ENCODE measurements at regions not wholly inside any gene's neighbourhood (a gene's known extent, or its start where the extent isn't known, plus 50 kb on each side); places are given as distances from the start of the nearest gene placed in this dataset.

DNA sequence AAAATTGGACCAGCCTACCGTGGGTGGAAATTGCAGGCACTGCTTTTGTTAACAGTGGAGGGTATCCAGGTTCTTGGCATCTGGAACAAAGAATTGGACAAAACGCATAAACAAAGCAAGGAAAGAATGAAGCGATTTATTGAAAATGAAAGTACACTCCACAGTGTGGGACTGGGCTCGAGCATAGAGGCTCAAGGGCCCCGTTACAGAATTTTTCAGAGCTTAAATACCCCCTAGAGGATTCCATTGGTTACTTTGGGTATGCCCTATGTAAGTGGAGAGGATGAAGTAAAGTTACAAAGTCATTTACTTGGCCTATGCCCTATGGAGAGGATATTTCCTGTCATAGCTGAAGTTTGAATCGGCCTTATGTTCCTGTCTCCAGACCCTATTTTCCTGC, 85.3 kb downstream of the GLUD2 start:
- H3K4me3 ChIP-seq, result no peak overlapping the region
- H3K27me3 ChIP-seq, result no peaks in the 10 kb centered on the region
- 73 to 89% methylated on average over 1 to 3 of the region's 6 CpGs for WGBS, 2 donors (ENCODE audit: low coverage in 1 of 2)
- no peak overlapping the region for H3K27ac ChIP-seq
- TF ChIP-seq, protein P1, sequence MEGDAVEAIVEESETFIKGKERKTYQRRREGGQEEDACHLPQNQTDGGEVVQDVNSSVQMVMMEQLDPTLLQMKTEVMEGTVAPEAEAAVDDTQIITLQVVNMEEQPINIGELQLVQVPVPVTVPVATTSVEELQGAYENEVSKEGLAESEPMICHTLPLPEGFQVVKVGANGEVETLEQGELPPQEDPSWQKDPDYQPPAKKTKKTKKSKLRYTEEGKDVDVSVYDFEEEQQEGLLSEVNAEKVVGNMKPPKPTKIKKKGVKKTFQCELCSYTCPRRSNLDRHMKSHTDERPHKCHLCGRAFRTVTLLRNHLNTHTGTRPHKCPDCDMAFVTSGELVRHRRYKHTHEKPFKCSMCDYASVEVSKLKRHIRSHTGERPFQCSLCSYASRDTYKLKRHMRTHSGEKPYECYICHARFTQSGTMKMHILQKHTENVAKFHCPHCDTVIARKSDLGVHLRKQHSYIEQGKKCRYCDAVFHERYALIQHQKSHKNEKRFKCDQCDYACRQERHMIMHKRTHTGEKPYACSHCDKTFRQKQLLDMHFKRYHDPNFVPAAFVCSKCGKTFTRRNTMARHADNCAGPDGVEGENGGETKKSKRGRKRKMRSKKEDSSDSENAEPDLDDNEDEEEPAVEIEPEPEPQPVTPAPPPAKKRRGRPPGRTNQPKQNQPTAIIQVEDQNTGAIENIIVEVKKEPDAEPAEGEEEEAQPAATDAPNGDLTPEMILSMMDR (IDR thresholded peaks at IDR 0.05), result no peak
- TF ChIP-seq EP300 (IDR thresholded peaks at IDR 0.05) (no peak), POLR2A (IDR thresholded peaks at IDR 0.05) (no peak), POLR2AphosphoS5 (IDR thresholded peaks at IDR 0.05) (no peak)
- no peaks in the 10 kb centered on the region for H3K4me1 ChIP-seq
- no peak for ATAC-seq
- no peaks in the 10 kb centered on the region for H3K9me3 ChIP-seq
- no peaks in the 10 kb centered on the region for H3K36me3 ChIP-seq

DNA sequence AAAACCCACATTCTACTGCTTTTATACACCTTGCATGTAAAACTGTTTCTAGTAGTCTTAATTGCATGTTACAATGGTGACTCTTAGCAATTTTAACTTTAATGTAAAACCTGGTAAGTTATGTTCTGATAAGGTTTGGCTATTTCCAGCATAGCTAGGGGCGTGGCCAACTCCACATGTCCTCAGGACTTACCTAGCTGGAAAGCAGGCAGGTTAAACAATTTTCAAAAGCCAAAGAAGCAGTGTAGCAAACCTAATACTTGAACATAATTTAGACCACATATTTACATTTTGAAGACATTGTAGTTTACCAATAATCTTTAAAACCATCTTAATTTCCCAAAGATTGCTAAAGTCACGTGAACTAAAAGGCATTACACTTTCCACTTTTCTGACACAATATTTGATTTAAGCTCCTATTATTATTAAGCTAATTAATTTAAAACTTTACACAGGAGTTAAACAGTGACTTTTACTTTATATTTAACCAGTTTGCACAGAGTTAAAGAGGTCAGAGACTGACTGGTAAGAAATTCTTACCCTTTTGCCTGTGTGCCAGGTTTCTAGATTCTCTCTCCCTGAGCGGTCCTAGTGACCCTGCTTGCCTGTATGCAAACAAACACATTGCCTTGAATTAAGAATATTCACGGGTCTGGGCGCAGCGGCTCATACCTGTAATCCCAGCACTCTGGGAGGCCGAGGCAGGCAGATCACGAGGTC, 88.2 kb downstream of the GLUD2 start:
- Histone ChIP-seq H3K27me3 (no peaks in the 10 kb centered on the region), H3K36me3 (no peaks in the 10 kb centered on the region), H3K4me3 (no peak overlapping the region), H3K27ac (no peak overlapping the region), H3K4me1 (no peaks in the 10 kb centered on the region), H3K9me3 (no peaks in the 10 kb centered on the region)
- no peak for TF ChIP-seq POLR2AphosphoS5 (IDR thresholded peaks at IDR 0.05)
- TF ChIP-seq EP300 (IDR thresholded peaks at IDR 0.05), result no peak
- TF ChIP-seq, protein P1 (IDR thresholded peaks at IDR 0.05), result no peak
- TF ChIP-seq POLR2A (IDR thresholded peaks at IDR 0.05), result no peak
- WGBS, 2 donors (ENCODE audit: low coverage in 1 of 2), result 41 to 100% methylated on average over 1 to 2 of the region's 8 CpGs
- ATAC-seq, result no peak

DNA sequence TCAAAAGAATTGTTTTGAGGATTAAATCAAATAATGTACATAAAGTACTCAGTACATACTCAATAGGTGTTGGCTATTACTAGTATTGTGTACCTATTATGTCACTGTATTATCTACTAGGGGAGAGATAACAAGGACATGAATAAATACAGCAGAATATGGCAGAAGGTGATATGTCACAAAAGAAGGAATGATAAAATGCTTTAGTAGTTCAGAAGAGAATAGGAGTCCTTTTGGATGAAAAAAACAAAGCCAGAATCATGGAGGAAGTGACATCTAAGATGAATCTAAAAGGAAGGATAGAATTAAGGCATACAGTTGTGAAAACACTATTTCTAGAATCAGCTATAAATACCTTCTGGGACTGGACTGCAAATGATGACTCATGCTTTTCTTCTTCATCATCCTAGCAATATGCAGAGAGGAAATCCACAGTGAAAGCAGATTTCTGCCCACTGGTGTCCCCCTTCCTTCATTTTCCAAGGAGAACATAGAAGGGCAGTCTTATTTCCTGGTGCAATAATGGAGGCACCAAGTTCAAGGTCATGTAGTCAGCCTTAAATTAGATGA, 98.7 kb downstream of the GLUD2 start:
- H3K27me3 ChIP-seq, result no peaks in the 10 kb centered on the region
- ATAC-seq, result no peak
- H3K36me3 ChIP-seq, result no peaks in the 10 kb centered on the region
- H3K4me3 ChIP-seq, result no peak overlapping the region
- TF ChIP-seq POLR2A (IDR thresholded peaks at IDR 0.05) (no peak), POLR2AphosphoS5 (IDR thresholded peaks at IDR 0.05) (no peak), EP300 (IDR thresholded peaks at IDR 0.05) (no peak)
- TF ChIP-seq, protein P1 (IDR thresholded peaks at IDR 0.05), result no peak
- no peak overlapping the region for H3K27ac ChIP-seq
- H3K9me3 ChIP-seq, result no peaks in the 10 kb centered on the region
- no peaks in the 10 kb centered on the region for H3K4me1 ChIP-seq

DNA sequence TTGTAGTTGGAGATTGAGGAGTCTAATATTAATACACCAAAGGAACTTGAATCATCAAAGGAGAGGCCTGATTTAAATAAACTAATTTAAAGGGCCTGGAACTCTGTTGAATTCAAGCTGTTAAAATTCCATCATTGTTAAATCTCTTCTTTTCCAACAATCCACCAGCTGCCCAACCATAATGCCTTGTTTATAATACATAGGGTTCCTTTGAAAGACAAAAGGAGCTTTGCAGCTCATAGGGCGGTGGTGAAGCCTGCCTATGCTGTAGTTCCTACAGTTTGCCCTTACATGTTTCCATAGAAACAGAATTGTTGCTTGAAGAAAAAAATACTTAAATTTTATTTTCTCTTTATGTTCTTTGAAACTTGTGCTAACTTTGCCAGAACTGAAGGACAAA, 102.8 kb downstream of the GLUD2 start:
- Histone ChIP-seq H3K4me3 (no peak overlapping the region), H3K9me3 (no peaks in the 10 kb centered on the region), H3K36me3 (no peaks in the 10 kb centered on the region), H3K4me1 (no peaks in the 10 kb centered on the region), H3K27ac (no peak overlapping the region), H3K27me3 (no peaks in the 10 kb centered on the region)
- TF ChIP-seq POLR2A (IDR thresholded peaks at IDR 0.05) (no peak), POLR2AphosphoS5 (IDR thresholded peaks at IDR 0.05) (no peak), EP300 (IDR thresholded peaks at IDR 0.05) (no peak)
- TF ChIP-seq, protein P1 (IDR thresholded peaks at IDR 0.05), result no peak
- whole genome bisulfite sequencing, 2 donors (ENCODE audit: low coverage in 1 of 2), result 60 to 83% methylated on average over 1 of the region's 1 CpG
- no peak for ATAC-seq

DNA sequence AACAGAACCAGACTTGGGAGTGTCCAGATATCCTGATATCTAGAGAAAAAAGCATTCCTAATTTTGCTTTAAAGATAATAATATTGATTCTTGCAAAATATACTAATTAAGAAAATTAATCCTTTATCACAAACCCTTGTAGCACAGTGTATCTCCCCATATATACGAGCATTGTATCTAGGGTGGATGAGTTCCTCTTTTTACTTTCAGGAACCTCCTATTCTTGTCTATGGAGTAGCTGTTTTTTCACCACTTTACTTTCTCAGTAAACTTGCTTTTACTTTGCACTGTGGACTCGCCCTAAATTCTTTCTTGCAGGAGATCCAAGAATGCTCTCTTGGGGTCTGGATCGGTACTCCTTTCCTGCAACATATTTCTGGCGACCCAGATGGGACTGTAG, 103.9 kb downstream of the GLUD2 start:
- ATAC-seq, result no peak
- H3K4me3 ChIP-seq, result no peak overlapping the region
- no peak overlapping the region for H3K27ac ChIP-seq
- H3K27me3 ChIP-seq, result no peaks in the 10 kb centered on the region
- H3K9me3 ChIP-seq, result no peaks in the 10 kb centered on the region
- H3K4me1 ChIP-seq, result no peaks in the 10 kb centered on the region
- WGBS, 2 donors (ENCODE audit: low coverage in 1 of 2), result 48 to 88% methylated on average over 2 to 3 of the region's 4 CpGs
- TF ChIP-seq POLR2A (IDR thresholded peaks at IDR 0.05), result no peak
- no peak for TF ChIP-seq POLR2AphosphoS5 (IDR thresholded peaks at IDR 0.05)
- TF ChIP-seq, protein P1 (IDR thresholded peaks at IDR 0.05), result no peak
- no peak for TF ChIP-seq EP300 (IDR thresholded peaks at IDR 0.05)
- H3K36me3 ChIP-seq, result no peaks in the 10 kb centered on the region
